HG02938 (cell line): ENCODE measurements at regions not wholly inside any gene's neighbourhood (a gene's known extent, or its start where the extent isn't known, plus 50 kb on each side); places are given as distances from the start of the nearest gene placed in this dataset.

Source experiments
- ATAC-seq: cut with Tn5 transposase; IDR thresholded peaks from one replicate; pipeline ENCODE4 v1.9.1; 2021; ENCODE audit warnings: mild to moderate bottlenecking, moderate library complexity; ENCODE audit not compliant: unreplicated experiment

- ATAC-seq: no peak
Measured at GRCh38 chr9:106632621-106633020, 230.3 kb upstream of the ZNF462 start.

GRCh38 chr9:106634183-106634582, 228.8 kb upstream of the ZNF462 start:
- ATAC-seq: no peak

- ATAC-seq: no peak
Measured at GRCh38 chr9:106634641-106635040, 228.3 kb upstream of the ZNF462 start.

GRCh38 chr9:106637486-106637885, 225.5 kb upstream of the ZNF462 start:
- no peak for ATAC-seq

- no peak for ATAC-seq
Measured at GRCh38 chr9:106639873-106640568, 222.9 kb upstream of the ZNF462 start.

GRCh38 chr9:106643211-106643930, 219.6 kb upstream of the ZNF462 start:
- no peak for ATAC-seq

GRCh38 chr9:106644661-106645060, 218.3 kb upstream of the ZNF462 start:
- no peak for ATAC-seq

- no peak for ATAC-seq
Measured at GRCh38 chr9:106648799-106649198, 214.2 kb upstream of the ZNF462 start.

GRCh38 chr9:106649664-106650063, 213.3 kb upstream of the ZNF462 start:
- no peak for ATAC-seq

GRCh38 chr9:106653213-106653612, 209.8 kb upstream of the ZNF462 start:
- no peak for ATAC-seq

- no peak for ATAC-seq
Measured at GRCh38 chr9:106655966-106656365, 207.0 kb upstream of the ZNF462 start.

GRCh38 chr9:106657926-106658325, 205.0 kb upstream of the ZNF462 start:
- ATAC-seq: no peak

GRCh38 chr9:106668534-106668933, 194.4 kb upstream of the ZNF462 start:
- no peak for ATAC-seq

GRCh38 chr9:106669835-106670234, 193.1 kb upstream of the ZNF462 start:
- ATAC-seq: no peak

GRCh38 chr9:106670418-106670817, 192.5 kb upstream of the ZNF462 start:
- no peak for ATAC-seq

GRCh38 chr9:106675780-106676179, 187.2 kb upstream of the ZNF462 start:
- ATAC-seq: no peak

GRCh38 chr9:106677374-106677773, 185.6 kb upstream of the ZNF462 start:
- ATAC-seq: no peak

- ATAC-seq: no peak
Measured at GRCh38 chr9:106677830-106678229, 185.1 kb upstream of the ZNF462 start.

GRCh38 chr9:106678273-106678672, 184.7 kb upstream of the ZNF462 start:
- no peak for ATAC-seq

GRCh38 chr9:106682420-106682819, 180.5 kb upstream of the ZNF462 start:
- no peak for ATAC-seq

GRCh38 chr9:106683454-106683853, 179.5 kb upstream of the ZNF462 start:
- no peak for ATAC-seq

GRCh38 chr9:106684940-106685695, 177.8 kb upstream of the ZNF462 start:
- no peak for ATAC-seq
